ENCODE measurements at regions not wholly inside any gene's neighbourhood (a gene's known extent, or its start where the extent isn't known, plus 50 kb on each side); places are given as distances from the start of the nearest gene placed in this dataset.

DNA sequence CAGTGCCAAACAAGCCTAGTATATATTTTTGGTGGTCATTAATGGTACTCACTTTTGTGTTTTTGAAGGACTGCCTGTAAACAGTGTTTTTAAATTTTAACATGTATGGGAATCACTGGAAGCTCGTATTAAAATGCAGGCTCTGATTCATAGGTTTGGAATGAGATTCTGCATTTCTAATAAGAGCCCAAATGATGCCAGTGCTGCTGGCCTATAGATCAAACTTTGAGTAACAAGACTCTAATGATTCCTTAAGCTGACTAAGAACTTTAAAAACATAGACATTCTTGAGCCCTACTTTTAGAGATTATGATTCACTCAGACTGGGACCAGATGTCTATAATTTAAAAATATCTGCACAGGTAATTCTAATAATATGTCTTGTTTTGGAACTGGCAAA is 823.2 kb upstream of the LCORL start:
- TF ChIP-seq, protein P1, sequence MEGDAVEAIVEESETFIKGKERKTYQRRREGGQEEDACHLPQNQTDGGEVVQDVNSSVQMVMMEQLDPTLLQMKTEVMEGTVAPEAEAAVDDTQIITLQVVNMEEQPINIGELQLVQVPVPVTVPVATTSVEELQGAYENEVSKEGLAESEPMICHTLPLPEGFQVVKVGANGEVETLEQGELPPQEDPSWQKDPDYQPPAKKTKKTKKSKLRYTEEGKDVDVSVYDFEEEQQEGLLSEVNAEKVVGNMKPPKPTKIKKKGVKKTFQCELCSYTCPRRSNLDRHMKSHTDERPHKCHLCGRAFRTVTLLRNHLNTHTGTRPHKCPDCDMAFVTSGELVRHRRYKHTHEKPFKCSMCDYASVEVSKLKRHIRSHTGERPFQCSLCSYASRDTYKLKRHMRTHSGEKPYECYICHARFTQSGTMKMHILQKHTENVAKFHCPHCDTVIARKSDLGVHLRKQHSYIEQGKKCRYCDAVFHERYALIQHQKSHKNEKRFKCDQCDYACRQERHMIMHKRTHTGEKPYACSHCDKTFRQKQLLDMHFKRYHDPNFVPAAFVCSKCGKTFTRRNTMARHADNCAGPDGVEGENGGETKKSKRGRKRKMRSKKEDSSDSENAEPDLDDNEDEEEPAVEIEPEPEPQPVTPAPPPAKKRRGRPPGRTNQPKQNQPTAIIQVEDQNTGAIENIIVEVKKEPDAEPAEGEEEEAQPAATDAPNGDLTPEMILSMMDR (IDR thresholded peaks at IDR 0.05; ENCODE audit: control insufficient read depth, insufficient read depth, low read depth, low read length, missing control alignments): no peak
- no peak overlapping the region for H3K4me3 ChIP-seq (ENCODE audit: control insufficient read depth, low read depth, low read length)
- DNase-seq (ENCODE audit: low read depth): no peak

DNA sequence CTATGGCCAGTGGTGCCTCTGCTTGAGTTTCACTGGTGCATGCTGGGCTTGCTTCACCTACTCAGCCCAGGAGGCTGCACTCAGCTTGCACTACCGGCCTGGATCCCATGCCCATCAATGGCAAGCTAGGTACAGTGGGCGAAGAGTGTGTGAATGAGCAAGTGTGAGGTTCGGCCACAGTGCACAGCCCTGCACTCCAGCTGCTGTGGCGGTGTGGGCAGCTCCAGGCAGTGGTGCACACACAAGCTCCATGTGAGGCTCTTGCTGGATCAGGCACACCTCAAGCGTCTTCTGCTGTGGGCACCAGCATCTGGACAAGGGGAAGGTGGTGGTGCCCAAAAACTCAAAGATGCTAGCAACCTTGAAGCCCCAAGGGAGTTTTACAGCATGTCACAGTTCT is 820.9 kb upstream of the LCORL start:
- no peak overlapping the region for H3K4me3 ChIP-seq (ENCODE audit: control insufficient read depth, low read depth, low read length)
- TF ChIP-seq, protein P1 (IDR thresholded peaks at IDR 0.05; ENCODE audit: control insufficient read depth, insufficient read depth, low read depth, low read length, missing control alignments): no peak
- no peak for DNase-seq (ENCODE audit: low read depth)

DNA sequence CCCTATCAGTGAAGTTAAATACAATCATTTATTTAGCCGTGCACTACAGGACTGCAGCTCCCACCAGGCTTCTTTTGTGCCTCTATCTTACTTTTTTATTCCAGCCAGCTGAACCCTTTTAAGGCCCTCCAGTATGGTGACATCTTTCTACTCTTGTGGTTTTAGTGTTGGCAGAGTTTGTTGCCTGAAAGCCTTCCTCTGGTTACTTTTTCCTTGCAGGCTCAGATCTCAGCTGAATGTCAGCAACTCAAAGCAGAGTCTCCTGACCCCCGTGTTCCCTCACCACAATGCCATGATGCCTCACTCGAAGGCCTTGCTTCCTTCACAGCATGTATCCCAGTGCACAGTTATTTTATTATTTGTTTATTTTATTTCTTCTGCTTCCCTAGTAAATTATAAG is 818.9 kb upstream of the LCORL start:
- DNase-seq (ENCODE audit: low read depth): no peak
- H3K4me3 ChIP-seq (ENCODE audit: control insufficient read depth, low read depth, low read length): no peak overlapping the region
- TF ChIP-seq, protein P1 (IDR thresholded peaks at IDR 0.05; ENCODE audit: control insufficient read depth, insufficient read depth, low read depth, low read length, missing control alignments): no peak

DNA sequence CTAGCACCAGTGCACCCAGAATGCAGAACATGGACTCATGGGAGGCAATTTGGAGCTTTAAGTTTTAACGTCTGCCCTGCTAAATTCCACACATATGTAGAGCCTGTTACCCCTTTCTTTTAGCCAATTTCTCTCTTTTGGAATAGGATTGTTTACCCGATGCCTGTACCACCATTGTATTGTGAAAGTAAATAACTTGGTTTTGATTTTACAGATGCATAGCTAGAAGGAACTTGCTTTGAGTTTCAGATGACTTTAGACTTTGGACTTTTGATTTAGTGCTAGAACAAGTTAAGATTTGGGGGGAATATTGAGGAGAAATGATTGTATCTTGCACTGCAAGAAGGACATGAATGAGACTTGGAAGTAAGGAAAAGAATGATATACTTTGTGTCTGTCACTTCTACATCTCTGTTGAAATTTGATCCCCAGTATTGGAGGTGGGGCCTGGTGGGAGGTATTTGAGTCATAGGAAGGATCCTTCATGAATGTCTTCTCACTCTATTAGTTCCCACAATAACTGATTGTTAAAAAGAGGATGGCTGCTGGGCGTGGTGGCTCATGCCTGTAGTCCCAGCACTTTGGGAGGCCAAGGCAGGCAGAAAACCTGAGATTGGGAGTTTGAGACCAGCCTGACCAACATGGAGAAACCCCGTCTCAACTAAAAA is 794.8 kb upstream of the LCORL start:
- TF ChIP-seq, protein P1 (IDR thresholded peaks at IDR 0.05; ENCODE audit: control insufficient read depth, insufficient read depth, low read depth, low read length, missing control alignments): no peak
- no peak for DNase-seq (ENCODE audit: low read depth)
- H3K4me3 ChIP-seq (ENCODE audit: control insufficient read depth, low read depth, low read length): no peak overlapping the region

DNA sequence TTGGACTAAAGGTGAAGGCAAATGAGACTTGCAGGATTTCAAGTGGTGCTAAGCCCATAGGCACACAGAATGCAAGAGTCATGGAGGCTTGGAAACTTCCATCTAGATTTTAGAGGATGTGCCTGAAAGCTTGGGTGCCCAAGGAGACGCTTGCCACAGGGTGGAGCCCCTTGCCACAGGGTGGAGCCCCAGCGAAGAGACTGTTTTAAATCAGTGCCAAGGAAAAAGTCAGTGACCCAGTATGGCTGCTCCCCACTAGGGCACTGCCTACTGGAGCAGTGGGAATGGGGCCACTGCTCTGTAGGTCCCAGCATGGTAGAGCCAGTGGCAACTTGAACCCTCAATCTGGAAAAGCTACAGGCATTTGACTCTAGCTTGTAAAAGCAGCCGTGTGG is 794.2 kb upstream of the LCORL start:
- DNase-seq (ENCODE audit: low read depth): no peak
- no peak overlapping the region for H3K4me3 ChIP-seq (ENCODE audit: control insufficient read depth, low read depth, low read length)
- TF ChIP-seq, protein P1 (IDR thresholded peaks at IDR 0.05; ENCODE audit: control insufficient read depth, insufficient read depth, low read depth, low read length, missing control alignments): no peak

DNA sequence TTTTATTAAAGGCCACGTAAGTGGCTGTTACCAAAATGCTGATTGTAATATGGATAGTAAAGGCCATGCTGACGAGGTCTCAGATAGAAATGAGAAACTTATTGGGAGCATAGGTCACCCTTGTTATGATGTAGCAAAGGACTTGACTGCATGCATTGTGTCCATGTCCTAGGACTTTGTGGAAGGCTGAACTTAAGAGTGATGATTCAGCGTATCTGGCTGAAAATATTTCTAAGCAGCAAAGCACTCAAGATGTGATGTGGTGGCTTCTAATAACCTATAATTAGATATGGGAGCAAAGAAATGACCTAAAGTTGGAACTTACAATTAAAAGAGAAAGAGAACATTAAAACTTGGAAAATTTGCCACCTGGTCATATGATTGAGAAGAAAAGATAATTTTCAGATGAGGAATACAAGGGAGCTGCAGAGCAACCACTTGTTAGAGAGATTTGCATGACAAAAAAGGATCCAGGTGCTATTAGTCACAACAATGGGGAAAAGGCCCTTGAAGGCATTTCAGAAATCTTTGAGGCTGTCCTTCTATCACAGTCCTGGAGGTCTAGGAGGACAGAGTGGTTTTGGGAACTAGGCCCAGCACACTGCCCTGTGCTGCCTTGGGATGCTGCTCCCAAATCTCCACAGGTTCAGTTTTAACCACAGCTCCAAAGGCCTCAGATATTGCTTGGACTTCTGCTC is 793.7 kb upstream of the LCORL start:
- H3K4me3 ChIP-seq (ENCODE audit: control insufficient read depth, low read depth, low read length): no peak overlapping the region
- TF ChIP-seq, protein P1 (IDR thresholded peaks at IDR 0.05; ENCODE audit: control insufficient read depth, insufficient read depth, low read depth, low read length, missing control alignments): no peak
- DNase-seq (ENCODE audit: low read depth): no peak
